Neutrophil (primary cell): ENCODE measurements at regions not wholly inside any gene's neighbourhood (a gene's known extent, or its start where the extent isn't known, plus 50 kb on each side); places are given as distances from the start of the nearest gene placed in this dataset.

ENCODE experiments used
- H3K27ac ChIP-seq: fragments of 200-600 bp; sonication (generic); 2 replicates; pipeline ENCODE4 v1.5.1; 2016; ENCODE audit warnings: mild to moderate bottlenecking, moderate library complexity
- H3K27me3 ChIP-seq: fragments of 200-600 bp; sonication (generic); 2 replicates; pipeline ENCODE4 v1.6.0; 2016; ENCODE audit warnings: mild to moderate bottlenecking
- H3K36me3 ChIP-seq: fragments of 200-600 bp; sonication (generic); 2 replicates; pipeline ENCODE4 v1.5.1; 2017
- H3K4me1 ChIP-seq, 2 experiments: fragments of 200-600 bp in 1 of 2; sonication (generic) in 1 of 2; 1 replicate in 1 of 2; 2 replicates in 1 of 2; pipeline versions ENCODE4 v1.5.1 to v1.6.1; 2013 to 2016; ENCODE audit warnings: low read depth in 1 of 2, low read length in 1 of 2, mild to moderate bottlenecking in 1 of 2, moderate library complexity in 1 of 2; ENCODE audit not compliant: control insufficient read depth in 1 of 2, insufficient read depth in 1 of 2
- H3K4me3 ChIP-seq, 2 experiments: fragments of 200-600 bp in 1 of 2; sonication (generic) in 1 of 2; 1 replicate in 1 of 2; 2 replicates in 1 of 2; pipeline ENCODE4 v1.5.1; 2013 to 2016; ENCODE audit warnings: low read depth in 1 of 2, low read length in 1 of 2, mild to moderate bottlenecking in 1 of 2, moderate library complexity in 1 of 2
- H3K9me3 ChIP-seq: fragments of 200-600 bp; sonication (generic); 2 replicates; pipeline ENCODE4 v1.5.1; 2016
- TF ChIP-seq, protein P1 (sequence below): fragments of 200-600 bp; sonication (generic); IDR thresholded peaks from 2 replicates; pipeline ENCODE4 v1.5.1; 2016; ENCODE audit warnings: antibody characterized with exemption

DNA sequence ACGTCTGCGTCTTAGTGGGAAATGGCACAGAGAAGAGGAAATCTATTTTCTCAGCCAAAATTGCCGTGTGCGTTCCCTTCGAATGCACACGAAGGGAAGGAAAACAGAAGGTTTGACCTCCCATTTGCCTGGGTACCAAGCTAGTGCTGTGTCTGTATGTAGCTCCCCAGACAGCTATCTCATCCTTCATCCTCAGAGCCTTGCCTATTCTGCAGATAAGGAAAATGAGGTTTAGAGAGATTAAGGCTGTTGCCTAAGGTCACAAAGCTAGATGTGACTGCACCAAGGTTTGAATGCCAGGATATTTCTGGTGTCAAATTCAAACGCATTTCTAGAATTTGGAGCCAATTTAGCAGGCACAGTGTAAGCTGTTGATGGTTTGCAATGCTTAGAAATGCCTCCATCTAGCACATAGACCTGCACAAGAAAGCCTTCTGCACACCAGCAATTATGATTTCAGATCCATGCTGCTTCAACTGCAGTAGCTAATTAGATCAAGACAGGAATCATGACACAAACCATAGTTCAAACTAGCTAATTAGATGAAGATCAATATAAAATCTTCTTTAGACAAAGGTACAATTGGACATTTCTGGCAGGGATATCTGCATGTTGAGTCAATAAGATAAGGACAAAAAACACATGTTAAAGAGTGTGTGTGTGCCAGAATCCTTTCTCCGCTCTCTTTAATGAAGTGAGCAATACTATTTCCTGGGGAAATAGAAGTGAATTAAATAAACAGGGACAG is 115.1 kb downstream of the CMPK2 start:
- no peak overlapping the region for H3K27ac ChIP-seq
- H3K4me1 ChIP-seq = no peaks in the 10 kb centered on the region
- no peaks in the 10 kb centered on the region for H3K36me3 ChIP-seq
- H3K4me3 ChIP-seq = no peak overlapping the region
- peaks cover 33% of the 10 kb centered on the region for H3K27me3 ChIP-seq
- TF ChIP-seq, protein P1, sequence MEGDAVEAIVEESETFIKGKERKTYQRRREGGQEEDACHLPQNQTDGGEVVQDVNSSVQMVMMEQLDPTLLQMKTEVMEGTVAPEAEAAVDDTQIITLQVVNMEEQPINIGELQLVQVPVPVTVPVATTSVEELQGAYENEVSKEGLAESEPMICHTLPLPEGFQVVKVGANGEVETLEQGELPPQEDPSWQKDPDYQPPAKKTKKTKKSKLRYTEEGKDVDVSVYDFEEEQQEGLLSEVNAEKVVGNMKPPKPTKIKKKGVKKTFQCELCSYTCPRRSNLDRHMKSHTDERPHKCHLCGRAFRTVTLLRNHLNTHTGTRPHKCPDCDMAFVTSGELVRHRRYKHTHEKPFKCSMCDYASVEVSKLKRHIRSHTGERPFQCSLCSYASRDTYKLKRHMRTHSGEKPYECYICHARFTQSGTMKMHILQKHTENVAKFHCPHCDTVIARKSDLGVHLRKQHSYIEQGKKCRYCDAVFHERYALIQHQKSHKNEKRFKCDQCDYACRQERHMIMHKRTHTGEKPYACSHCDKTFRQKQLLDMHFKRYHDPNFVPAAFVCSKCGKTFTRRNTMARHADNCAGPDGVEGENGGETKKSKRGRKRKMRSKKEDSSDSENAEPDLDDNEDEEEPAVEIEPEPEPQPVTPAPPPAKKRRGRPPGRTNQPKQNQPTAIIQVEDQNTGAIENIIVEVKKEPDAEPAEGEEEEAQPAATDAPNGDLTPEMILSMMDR = no peak
- H3K9me3 ChIP-seq = no peaks in the 10 kb centered on the region

DNA sequence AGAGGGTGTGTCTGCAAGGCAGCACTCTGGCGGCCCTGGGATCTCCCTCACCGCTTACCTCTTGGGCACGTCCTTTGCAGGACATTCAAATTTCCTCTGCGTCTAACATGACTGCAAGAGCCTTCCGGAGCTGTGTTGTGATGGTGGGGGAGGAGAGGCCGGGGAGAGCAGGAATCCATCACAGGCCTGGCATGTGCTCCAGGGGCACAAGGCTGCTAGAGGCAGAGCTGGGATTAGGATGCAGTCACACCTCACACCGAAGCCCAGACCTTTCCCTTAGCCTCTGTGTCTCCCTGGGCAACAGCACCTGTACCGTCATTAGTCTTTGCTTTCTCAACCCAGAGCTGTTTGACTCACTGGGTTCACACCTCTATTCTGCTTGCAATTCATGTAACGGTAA is 111.3 kb downstream of the CMPK2 start:
- TF ChIP-seq, protein P1 = no peak
- H3K27ac ChIP-seq = no peak overlapping the region
- H3K4me1 ChIP-seq = no peaks in the 10 kb centered on the region

DNA sequence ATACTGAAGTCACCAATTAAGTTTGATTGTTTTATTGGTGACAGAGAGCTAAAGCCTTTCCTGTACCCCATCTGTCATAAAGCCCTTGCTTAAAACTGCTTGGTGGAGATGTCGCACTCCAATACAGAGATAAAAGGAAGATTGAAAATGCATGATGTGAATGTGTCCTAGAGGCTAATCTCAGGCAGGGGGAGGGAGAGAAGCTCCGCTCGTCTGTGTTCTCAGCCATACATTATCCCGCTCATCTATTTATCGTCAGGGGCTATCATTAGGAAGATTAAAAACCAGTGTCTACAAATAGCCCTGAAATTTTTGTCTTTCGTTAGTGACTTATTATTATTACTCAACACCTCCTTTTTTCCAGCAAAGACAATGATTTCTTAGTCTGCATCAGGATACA is 110.3 kb downstream of the CMPK2 start:
- Histone ChIP-seq H3K36me3 (no peaks in the 10 kb centered on the region), H3K9me3 (no peaks in the 10 kb centered on the region), H3K4me3 (no peak overlapping the region), H3K4me1 (no peaks in the 10 kb centered on the region), H3K27me3 (peaks cover 20% of the 10 kb centered on the region), H3K27ac (no peak overlapping the region)
- TF ChIP-seq, protein P1 = no peak

More for the DNA sequence above, 111.3 kb downstream of the CMPK2 start:
- H3K9me3 ChIP-seq = no peaks in the 10 kb centered on the region
- no peak overlapping the region for H3K4me3 ChIP-seq
- no peaks in the 10 kb centered on the region for H3K36me3 ChIP-seq
- peaks cover 26% of the 10 kb centered on the region for H3K27me3 ChIP-seq

DNA sequence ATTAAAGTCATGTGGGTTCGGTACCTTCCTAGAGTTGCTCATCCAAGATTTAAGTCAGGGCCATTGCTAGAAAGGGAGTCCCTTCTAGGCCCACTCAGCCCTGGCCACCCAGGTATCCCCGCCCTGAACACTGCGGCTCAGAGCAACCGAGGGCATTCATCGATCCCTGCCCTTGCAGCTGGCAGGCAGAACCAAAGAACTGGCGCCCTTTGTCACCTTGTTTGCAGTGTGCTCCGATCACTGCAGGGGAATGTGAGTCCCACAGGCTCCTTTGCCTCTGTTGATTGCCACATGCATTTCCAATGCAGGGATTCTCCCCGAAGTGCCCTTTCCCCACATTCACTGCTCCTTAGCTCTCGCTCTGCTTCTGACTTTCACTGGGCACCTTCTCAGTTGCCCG is 108.5 kb downstream of the CMPK2 start:
- TF ChIP-seq, protein P1 = no peak
- no peak overlapping the region for H3K4me3 ChIP-seq
- no peaks in the 10 kb centered on the region for H3K36me3 ChIP-seq
- H3K4me1 ChIP-seq = no peaks in the 10 kb centered on the region
- no peaks in the 10 kb centered on the region for H3K9me3 ChIP-seq
- no peak overlapping the region for H3K27ac ChIP-seq
- peaks cover 18% of the 10 kb centered on the region for H3K27me3 ChIP-seq

DNA sequence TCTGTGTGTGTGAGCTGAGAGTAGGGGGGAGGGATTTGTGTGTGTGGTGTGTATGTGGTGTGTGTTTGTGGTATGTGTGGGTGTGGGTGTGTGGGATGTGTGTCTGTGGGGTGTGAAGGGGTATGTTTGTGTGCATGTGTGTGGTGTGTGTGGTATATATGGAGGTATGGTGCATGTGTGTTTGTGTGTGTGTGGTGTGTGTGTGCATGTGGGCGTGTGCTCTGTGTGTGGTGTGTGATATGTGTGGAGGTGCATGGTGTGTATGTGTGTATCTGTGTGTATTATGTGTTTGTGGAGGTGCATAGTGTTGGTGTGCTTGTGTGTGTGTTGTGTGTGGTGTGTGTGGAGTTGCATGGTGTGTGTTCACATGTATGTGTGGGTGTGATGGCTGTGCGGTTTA is 106.0 kb downstream of the CMPK2 start:
- TF ChIP-seq, protein P1 = no peak
- no peak overlapping the region for H3K4me3 ChIP-seq
- no peaks in the 10 kb centered on the region for H3K9me3 ChIP-seq
- H3K27me3 ChIP-seq = peaks cover 6% of the 10 kb centered on the region
- no peaks in the 10 kb centered on the region for H3K4me1 ChIP-seq
- no peak overlapping the region for H3K27ac ChIP-seq
- no peaks in the 10 kb centered on the region for H3K36me3 ChIP-seq
